A549 (cell line): ENCODE measurements at regions not wholly inside any gene's neighbourhood (a gene's known extent, or its start where the extent isn't known, plus 50 kb on each side); places are given as distances from the start of the nearest gene placed in this dataset.

ENCODE experiments used
- ATOH8 ChIP-seq: fragments of 250-450 bp; sonication (Bioruptor Pico); IDR thresholded peaks from 2 replicates; pipeline ENCODE4 v1.5.0; 2020; ENCODE audit warnings: low read depth, mild to moderate bottlenecking, moderate library complexity
- CHD4 ChIP-seq: fragments of 200-600 bp; sonication (generic); IDR thresholded peaks from 2 replicates; pipeline ENCODE4 v1.6.1; 2016; ENCODE audit warnings: antibody characterized with exemption, mild to moderate bottlenecking, borderline replicate concordance
- HOXA7 ChIP-seq: fragments of 250-450 bp; sonication (Bioruptor Pico); IDR thresholded peaks from 2 replicates; pipeline ENCODE4 v1.5.0; 2020; ENCODE audit warnings: mild to moderate bottlenecking, moderate library complexity
- JUNB ChIP-seq: fragments of >200 bp; sonication (Bioruptor Twin); formaldehyde crosslinking; IDR thresholded peaks from 2 replicates; pipeline ENCODE4 v1.6.1; 2016
- MAX ChIP-seq: IDR thresholded peaks from 2 replicates; pipeline ENCODE4 v1.6.1; 2012
- NFE2L2 ChIP-seq: fragments of 150-350 bp; conservative IDR thresholded peaks from 2 replicates; pipeline ENCODE4 v1.6.1; 2014; ENCODE audit warnings: low read length
- PHF8 ChIP-seq: fragments of 200-600 bp; sonication (generic); IDR thresholded peaks from 2 replicates; pipeline ENCODE4 v1.6.1; 2016; ENCODE audit warnings: low read depth, mild to moderate bottlenecking, antibody characterized with exemption, moderate library complexity, borderline replicate concordance
- POLR2A ChIP-seq: IDR thresholded peaks from 2 replicates; pipeline ENCODE4 v1.6.1; 2012; ENCODE audit warnings: mild to moderate bottlenecking, low read length
- RNF2 ChIP-seq: fragments of 200-600 bp; sonication (generic); IDR thresholded peaks from 2 replicates; pipeline ENCODE4 v1.6.1; 2016; ENCODE audit warnings: low read depth, mild to moderate bottlenecking, antibody characterized with exemption, moderate library complexity, borderline replicate concordance
- SMC3 ChIP-seq: fragments of >200 bp; sonication (Bioruptor Twin); formaldehyde crosslinking; IDR thresholded peaks from 3 replicates; pipeline ENCODE4 v1.6.1; 2018; ENCODE audit warnings: inconsistent platforms
- ZSCAN20 ChIP-seq: fragments of 250-450 bp; sonication (Bioruptor Pico); IDR thresholded peaks from 2 replicates; pipeline ENCODE4 v1.8.0; 2022; ENCODE audit warnings: mild to moderate bottlenecking, moderate library complexity
- TF ChIP-seq, protein P1 (sequence below): fragments of >200 bp; sonication (Bioruptor Twin); formaldehyde crosslinking; IDR thresholded peaks from 3 replicates; pipeline ENCODE4 v1.5.1; 2016
- TF ChIP-seq, protein P2 (sequence below): IDR thresholded peaks from 2 replicates; pipeline ENCODE4 v1.6.1; 2012; ENCODE audit warnings: low read depth, borderline replicate concordance

GRCh38 chr7:92955081-92955480, 118.7 kb upstream of the CDK6 start:
- TF ChIP-seq ZSCAN20 (CRISPR knock-in tag) (no peak), POLR2A (no peak), PHF8 (no peak), HOXA7 (no peak), SMC3 (no peak), JUNB (no peak), NFE2L2 (no peak), ATOH8 (CRISPR knock-in tag) (no peak), RNF2 (no peak), CHD4 (no peak), MAX (no peak)
- TF ChIP-seq, protein P1, sequence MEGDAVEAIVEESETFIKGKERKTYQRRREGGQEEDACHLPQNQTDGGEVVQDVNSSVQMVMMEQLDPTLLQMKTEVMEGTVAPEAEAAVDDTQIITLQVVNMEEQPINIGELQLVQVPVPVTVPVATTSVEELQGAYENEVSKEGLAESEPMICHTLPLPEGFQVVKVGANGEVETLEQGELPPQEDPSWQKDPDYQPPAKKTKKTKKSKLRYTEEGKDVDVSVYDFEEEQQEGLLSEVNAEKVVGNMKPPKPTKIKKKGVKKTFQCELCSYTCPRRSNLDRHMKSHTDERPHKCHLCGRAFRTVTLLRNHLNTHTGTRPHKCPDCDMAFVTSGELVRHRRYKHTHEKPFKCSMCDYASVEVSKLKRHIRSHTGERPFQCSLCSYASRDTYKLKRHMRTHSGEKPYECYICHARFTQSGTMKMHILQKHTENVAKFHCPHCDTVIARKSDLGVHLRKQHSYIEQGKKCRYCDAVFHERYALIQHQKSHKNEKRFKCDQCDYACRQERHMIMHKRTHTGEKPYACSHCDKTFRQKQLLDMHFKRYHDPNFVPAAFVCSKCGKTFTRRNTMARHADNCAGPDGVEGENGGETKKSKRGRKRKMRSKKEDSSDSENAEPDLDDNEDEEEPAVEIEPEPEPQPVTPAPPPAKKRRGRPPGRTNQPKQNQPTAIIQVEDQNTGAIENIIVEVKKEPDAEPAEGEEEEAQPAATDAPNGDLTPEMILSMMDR, result no peak
- TF ChIP-seq, protein P2, sequence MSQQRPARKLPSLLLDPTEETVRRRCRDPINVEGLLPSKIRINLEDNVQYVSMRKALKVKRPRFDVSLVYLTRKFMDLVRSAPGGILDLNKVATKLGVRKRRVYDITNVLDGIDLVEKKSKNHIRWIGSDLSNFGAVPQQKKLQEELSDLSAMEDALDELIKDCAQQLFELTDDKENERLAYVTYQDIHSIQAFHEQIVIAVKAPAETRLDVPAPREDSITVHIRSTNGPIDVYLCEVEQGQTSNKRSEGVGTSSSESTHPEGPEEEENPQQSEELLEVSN, result no peak
